Activated CD4-positive, alpha-beta T cell treated with anti-CD3 and anti-CD28 coated beads, Interleukin-2, amount 50 U/mL, for 16 hours (primary cell): ENCODE measurements at regions not wholly inside any gene's neighbourhood (a gene's known extent, or its start where the extent isn't known, plus 50 kb on each side); places are given as distances from the start of the nearest gene placed in this dataset.

Experiments
- DNase-seq: peaks from one replicate; pipeline ENCODE4 v3.0.0-alpha.2; 2020

GRCh38 chr6:164417537-164418261 lies 891.7 kb downstream of the C6orf118 start:
- DNase-seq, result no peak

GRCh38 chr6:164415832-164416563 lies 893.4 kb downstream of the C6orf118 start:
- DNase-seq, result no peak

GRCh38 chr6:164414695-164415094 lies 894.7 kb downstream of the C6orf118 start:
- DNase-seq, result no peak

GRCh38 chr6:164412566-164412965 lies 896.8 kb downstream of the C6orf118 start:
- DNase-seq, result no peak

- DNase-seq, result no peak
Observed at GRCh38 chr6:164410017-164410416, 899.4 kb downstream of the C6orf118 start.

- DNase-seq, result no peak
Observed at GRCh38 chr6:164409309-164410009, 899.9 kb downstream of the C6orf118 start.

- DNase-seq, result no peak
Observed at GRCh38 chr6:164408868-164409267, 900.5 kb downstream of the C6orf118 start.

GRCh38 chr6:164404812-164405488 lies 904.5 kb downstream of the C6orf118 start:
- DNase-seq, result no peak

GRCh38 chr6:164401871-164402270 lies 907.5 kb downstream of the C6orf118 start:
- no peak for DNase-seq

GRCh38 chr6:164398647-164399046 lies 910.8 kb downstream of the C6orf118 start:
- DNase-seq, result no peak

GRCh38 chr6:164396071-164397047 lies 913.0 kb downstream of the C6orf118 start:
- peak; percentile 1 for DNase-seq

- no peak for DNase-seq
Observed at GRCh38 chr6:164379795-164380194, 929.6 kb downstream of the C6orf118 start.

- DNase-seq, result no peak
Observed at GRCh38 chr6:164378330-164378729, 931.1 kb downstream of the C6orf118 start.

- no peak for DNase-seq
Observed at GRCh38 chr6:164377348-164377918, 932.0 kb downstream of the C6orf118 start.

GRCh38 chr6:164370773-164371172 lies 938.6 kb downstream of the C6orf118 start:
- DNase-seq, result no peak

- DNase-seq, result no peak
Observed at GRCh38 chr6:164359441-164359840, 944.9 kb downstream of the QKI start.

- DNase-seq, result no peak
Observed at GRCh38 chr6:164359036-164359435, 944.5 kb downstream of the QKI start.

- DNase-seq, result no peak
Observed at GRCh38 chr6:164356814-164357213, 942.3 kb downstream of the QKI start.

GRCh38 chr6:164347455-164347854 lies 932.9 kb downstream of the QKI start:
- DNase-seq, result no peak

- DNase-seq, result no peak
Observed at GRCh38 chr6:164346631-164347030, 932.1 kb downstream of the QKI start.

GRCh38 chr6:164345806-164346496 lies 931.4 kb downstream of the QKI start:
- DNase-seq, result no peak
